HCT116 (cell line): ENCODE measurements at regions not wholly inside any gene's neighbourhood (a gene's known extent, or its start where the extent isn't known, plus 50 kb on each side); places are given as distances from the start of the nearest gene placed in this dataset.

ENCODE experiments used
- ATAC-seq: fragments of 200-7000 bp; cut with Tn5 transposase; 2 replicates; pipeline ENCODE4 v1.9.1; 2020; ENCODE audit warnings: mild to moderate bottlenecking, moderate library complexity
- BruUV-seq: library from RNA; stranded (reverse); fragments of 400-500 nt; replicated peaks from 2 replicates; lab custom pipeline; 2021; lab: Mats Ljungman, UMichigan
- CTCF ChIA-PET: fragments of 300-600 bp; sonication (Branson Sonifier 250); formaldehyde crosslinking; loops from one replicate; lab custom pipeline; 2021; ENCODE audit warnings: antibody characterized with exemption; lab: Charles Lee
- POLR2A ChIA-PET: fragments of 300-600, 350-600 bp; sonication (Branson Sonifier 250); formaldehyde crosslinking; loops from one replicate; lab custom pipeline; 2021; ENCODE audit warnings: antibody characterized with exemption; lab: Charles Lee
- RAD21 ChIA-PET, 2 experiments: fragments of 300-600 bp; sonication (Branson Sonifier 250); formaldehyde crosslinking; loops; one replicate each; lab custom pipeline; 2023; ENCODE audit warnings: low total read pairs in 2 of 2; ENCODE audit not compliant: uncharacterized antibody in 2 of 2, unreplicated experiment in 2 of 2, low non-redundant PET in 1 of 2; lab: Charles Lee
- DNase-seq: peaks from one replicate; pipeline ENCODE4 v3.0.0-alpha.2; 2010; ENCODE audit warnings: low read depth, low spot score
- H2AFZ ChIP-seq: fragments of 200-600 bp; shearing (Covaris generic), sonication (generic); 2 replicates; pipeline ENCODE4 v1.6.1; 2017; ENCODE audit warnings: low read depth, mixed run types, mixed read lengths, antibody characterized with exemption, low read length; ENCODE audit not compliant: poor library complexity, severe bottlenecking
- H3K27ac ChIP-seq: 2 replicates; pipeline ENCODE4 v1.5.1; 2012; ENCODE audit warnings: low read depth, low read length
- H3K27me3 ChIP-seq: fragments of 200-600 bp; sonication (generic); 2 replicates; pipeline ENCODE4 v1.6.1; 2016; ENCODE audit warnings: mixed run types, low read length, mixed read lengths; ENCODE audit not compliant: insufficient read depth
- H3K36me3 ChIP-seq, 2 experiments: fragments of 200-500 bp in 1 of 2; fragments of 200-600 bp in 1 of 2; sonication (Bioruptor generic) in 1 of 2; sonication (generic) in 1 of 2; 2 replicates each; pipeline versions ENCODE4 v1.5.1 to v1.6.1; 2014 to 2016; ENCODE audit warnings: low read length in 2 of 2, inconsistent platforms in 1 of 2, mixed read lengths in 1 of 2, mixed run types in 1 of 2; ENCODE audit not compliant: insufficient read depth in 2 of 2, control insufficient read depth in 1 of 2
- H3K4me1 ChIP-seq, 2 experiments: fragments of 200-600 bp in 1 of 2; sonication (generic) in 1 of 2; 2 replicates each; pipeline versions ENCODE4 v1.5.1 to v1.6.1; 2012 to 2017; ENCODE audit warnings: low read length in 2 of 2, inconsistent platforms in 1 of 2, mild to moderate bottlenecking in 1 of 2, mixed read lengths in 1 of 2, mixed run types in 1 of 2, moderate library complexity in 1 of 2; ENCODE audit not compliant: insufficient read depth in 2 of 2, control insufficient read depth in 1 of 2
- H3K4me2 ChIP-seq: fragments of 200-600 bp; sonication (generic); 2 replicates; pipeline ENCODE4 v1.6.1; 2017; ENCODE audit warnings: mixed run types, low read length, mixed read lengths
- H3K4me3 ChIP-seq, 2 experiments: fragments of 200-600 bp in 1 of 2; sonication (generic) in 1 of 2; replicated peaks in 1 of 2; 2 replicates each; pipeline ENCODE4 v1.5.1; 2011 to 2016; ENCODE audit warnings: low read length in 2 of 2, control low read depth in 1 of 2, low read depth in 1 of 2, mild to moderate bottlenecking in 1 of 2, mixed read lengths in 1 of 2, mixed run types in 1 of 2
- H3K79me2 ChIP-seq: fragments of 200-600 bp; sonication (generic); 2 replicates; pipeline ENCODE4 v1.6.1; 2017; ENCODE audit warnings: mild to moderate bottlenecking, mixed run types, low read length, moderate library complexity, mixed read lengths; ENCODE audit not compliant: insufficient read depth
- H3K9ac ChIP-seq: fragments of 200-600 bp; sonication (generic); 2 replicates; pipeline ENCODE4 v1.6.1; 2016; ENCODE audit warnings: low read length, mixed read lengths
- H3K9me2 ChIP-seq: fragments of 200-600 bp; sonication (generic), shearing (Covaris generic); 2 replicates; pipeline ENCODE4 v1.6.1; 2017; ENCODE audit warnings: mixed run types, mild to moderate bottlenecking, moderate library complexity; ENCODE audit not compliant: insufficient read depth
- H3K9me3 ChIP-seq, 2 experiments: fragments of 200-500 bp in 1 of 2; fragments of 200-600 bp in 1 of 2; sonication (Bioruptor generic) in 1 of 2; sonication (generic) in 1 of 2; 2 replicates each; pipeline ENCODE4 v1.6.1; 2014 to 2017; ENCODE audit warnings: low read length in 2 of 2, mixed read lengths in 2 of 2, inconsistent platforms in 1 of 2, low read depth in 1 of 2, mild to moderate bottlenecking in 1 of 2, mixed run types in 1 of 2, moderate library complexity in 1 of 2; ENCODE audit not compliant: control insufficient read depth in 1 of 2, insufficient read depth in 1 of 2
- H4K20me1 ChIP-seq: fragments of 200-600 bp; sonication (generic), shearing (Covaris generic); 2 replicates; pipeline ENCODE4 v1.6.1; 2017; ENCODE audit warnings: mixed run types, mild to moderate bottlenecking, moderate library complexity; ENCODE audit not compliant: insufficient read depth
- CBX3 ChIP-seq: IDR thresholded peaks from 2 replicates; pipeline ENCODE4 v1.6.1; 2012; ENCODE audit warnings: low read depth
- CEBPB ChIP-seq: IDR thresholded peaks from 2 replicates; pipeline ENCODE4 v1.6.1; 2012; ENCODE audit warnings: low read depth
- EZH2 ChIP-seq: fragments of 200-600 bp; sonication (generic); IDR thresholded peaks from 2 replicates; pipeline ENCODE4 v1.6.1; 2017; ENCODE audit warnings: antibody characterized with exemption, mixed run types
- EZH2phosphoT487 ChIP-seq: fragments of 200-600 bp; IDR thresholded peaks from 2 replicates; pipeline ENCODE4 v1.6.1; 2018; ENCODE audit warnings: antibody characterized with exemption, borderline replicate concordance
- JUND ChIP-seq: IDR thresholded peaks from 2 replicates; pipeline ENCODE4 v1.6.1; 2012
- POLR2A ChIP-seq: IDR thresholded peaks from 2 replicates; pipeline ENCODE4 v1.7.0; 2011; ENCODE audit warnings: borderline replicate concordance; ENCODE audit not compliant: insufficient read depth, insufficient read length; ENCODE audit errors: extremely low read depth
- POLR2AphosphoS5 ChIP-seq: IDR thresholded peaks from 2 replicates; pipeline ENCODE4 v1.6.1; 2011; ENCODE audit warnings: mild to moderate bottlenecking, low read depth, low read length, moderate library complexity
- RAD21 ChIP-seq: IDR thresholded peaks from 2 replicates; pipeline ENCODE4 v1.6.1; 2012; ENCODE audit warnings: low read depth, mild to moderate bottlenecking
- SRF ChIP-seq: IDR thresholded peaks from 2 replicates; pipeline ENCODE4 v1.6.1; 2012; ENCODE audit warnings: low read depth
- TCF7L2 ChIP-seq: IDR thresholded peaks from 2 replicates; pipeline ENCODE4 v1.7.0; 2011; ENCODE audit warnings: borderline replicate concordance, inconsistent platforms; ENCODE audit not compliant: insufficient read depth, insufficient read length; ENCODE audit errors: extremely low read depth
- YY1 ChIP-seq: IDR thresholded peaks from 2 replicates; pipeline ENCODE4 v1.6.1; 2011; ENCODE audit warnings: low read length, low read depth, moderate library complexity, mild to moderate bottlenecking; ENCODE audit not compliant: insufficient replicate concordance; ENCODE audit errors: extremely low read depth
- ZNF274 ChIP-seq: fragments of 200-500 bp; sonication (Bioruptor generic); IDR thresholded peaks from 2 replicates; pipeline ENCODE4 v1.6.1; 2014; ENCODE audit warnings: mild to moderate bottlenecking, low read depth, low read length, inconsistent platforms
- intact Hi-C: fragments of 100-400 bp; cut with micrococcal nuclease; formaldehyde crosslinking; loops from 2 replicates; pipeline ENCODE4 v1.10.0; 2022
- TF ChIP-seq, protein P1 (sequence below): IDR thresholded peaks from 2 replicates; pipeline ENCODE4 v1.6.1; 2011; ENCODE audit warnings: mild to moderate bottlenecking, low read length, moderate library complexity; ENCODE audit not compliant: insufficient replicate concordance; ENCODE audit errors: extremely low read depth
- TF ChIP-seq, protein P2 (sequence below): IDR thresholded peaks from 2 replicates; pipeline ENCODE4 v1.6.1; 2012
- TF ChIP-seq, protein P3 (sequence below), 3 experiments: fragments of 200-600 bp in 1 of 3; sonication (generic) in 1 of 3; IDR thresholded peaks in 2 of 3; conservative IDR thresholded peaks in 1 of 3; 2 replicates each; pipeline ENCODE4 v1.5.1; 2012 to 2017; ENCODE audit warnings: low read depth in 2 of 3, low read length in 2 of 3, antibody characterized with exemption in 1 of 3, borderline replicate concordance in 1 of 3, control low read depth in 1 of 3, mild to moderate bottlenecking in 1 of 3, mixed read lengths in 1 of 3, mixed run types in 1 of 3, moderate library complexity in 1 of 3; ENCODE audit not compliant: insufficient read depth in 1 of 3

DNA sequence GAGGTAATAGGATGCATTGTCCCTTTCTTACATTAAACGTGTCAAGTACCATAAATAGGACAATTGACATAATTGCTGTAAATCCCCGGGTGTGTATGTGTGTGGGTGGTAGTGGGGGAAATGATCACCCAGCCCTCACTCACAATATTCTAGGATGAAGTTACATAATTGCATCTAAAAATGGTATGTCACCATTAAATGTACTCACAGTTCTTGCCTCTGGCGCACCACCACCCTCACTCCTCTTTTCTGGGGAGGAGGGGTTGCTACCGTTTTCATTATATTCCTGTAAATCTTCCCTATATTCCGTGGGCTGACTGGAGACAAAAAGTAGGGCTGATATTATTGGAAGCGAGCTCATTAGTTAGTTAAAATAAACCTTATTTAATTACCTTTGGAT is 563.8 kb downstream of the TLR4 start (continued):
- TF ChIP-seq, protein P1, sequence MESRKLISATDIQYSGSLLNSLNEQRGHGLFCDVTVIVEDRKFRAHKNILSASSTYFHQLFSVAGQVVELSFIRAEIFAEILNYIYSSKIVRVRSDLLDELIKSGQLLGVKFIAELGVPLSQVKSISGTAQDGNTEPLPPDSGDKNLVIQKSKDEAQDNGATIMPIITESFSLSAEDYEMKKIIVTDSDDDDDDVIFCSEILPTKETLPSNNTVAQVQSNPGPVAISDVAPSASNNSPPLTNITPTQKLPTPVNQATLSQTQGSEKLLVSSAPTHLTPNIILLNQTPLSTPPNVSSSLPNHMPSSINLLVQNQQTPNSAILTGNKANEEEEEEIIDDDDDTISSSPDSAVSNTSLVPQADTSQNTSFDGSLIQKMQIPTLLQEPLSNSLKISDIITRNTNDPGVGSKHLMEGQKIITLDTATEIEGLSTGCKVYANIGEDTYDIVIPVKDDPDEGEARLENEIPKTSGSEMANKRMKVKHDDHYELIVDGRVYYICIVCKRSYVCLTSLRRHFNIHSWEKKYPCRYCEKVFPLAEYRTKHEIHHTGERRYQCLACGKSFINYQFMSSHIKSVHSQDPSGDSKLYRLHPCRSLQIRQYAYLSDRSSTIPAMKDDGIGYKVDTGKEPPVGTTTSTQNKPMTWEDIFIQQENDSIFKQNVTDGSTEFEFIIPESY = no peak
- no peak for TF ChIP-seq JUND

DNA sequence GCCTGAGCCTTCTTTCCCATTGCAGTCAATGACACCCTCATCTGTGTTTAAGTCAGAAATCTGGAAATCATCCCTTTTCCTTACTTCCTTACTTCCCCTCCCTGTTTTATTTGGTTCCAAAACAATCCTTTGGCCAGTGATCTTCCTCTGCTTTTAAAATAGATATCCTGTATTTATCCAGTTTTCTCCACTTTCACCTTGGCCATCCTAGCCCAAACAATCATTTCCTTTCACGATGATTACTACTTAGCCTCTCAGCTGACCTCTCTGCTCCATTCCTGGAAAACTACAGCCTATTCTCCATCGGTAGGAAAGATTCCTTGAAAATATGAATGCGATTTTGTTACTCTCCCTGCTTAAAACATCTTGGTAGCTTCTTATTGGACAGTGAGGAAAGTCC is 565.4 kb downstream of the TLR4 start:
- H3K4me1 ChIP-seq = no peaks in the 10 kb centered on the region
- peaks cover 11 to 16% of the 10 kb centered on the region in 2 experiments; a peak in 3 of 4 replicates for H3K9me3 ChIP-seq
- H3K9ac ChIP-seq = no peak overlapping the region
- H2AFZ ChIP-seq = no peak overlapping the region
- no peak overlapping the region for H3K4me3 ChIP-seq
- BruUV-seq = no TSS peak
- RAD21 ChIA-PET = no interaction called here
- H3K4me2 ChIP-seq = no peak overlapping the region
- H3K27me3 ChIP-seq = no peaks in the 10 kb centered on the region
- CTCF ChIA-PET = no interaction called here
- H3K79me2 ChIP-seq = no peaks in the 10 kb centered on the region
- POLR2A ChIA-PET = no interaction called here
- no peak for DNase-seq
- no peak overlapping the region for H3K27ac ChIP-seq
- no peaks in the 10 kb centered on the region for H3K9me2 ChIP-seq
- intact Hi-C loops = no loop called here
- no peaks in the 10 kb centered on the region for H3K36me3 ChIP-seq
- no peaks in the 10 kb centered on the region for H4K20me1 ChIP-seq
- TF ChIP-seq EZH2 (no peak), ZNF274 (no peak)
- TF ChIP-seq, protein P2, sequence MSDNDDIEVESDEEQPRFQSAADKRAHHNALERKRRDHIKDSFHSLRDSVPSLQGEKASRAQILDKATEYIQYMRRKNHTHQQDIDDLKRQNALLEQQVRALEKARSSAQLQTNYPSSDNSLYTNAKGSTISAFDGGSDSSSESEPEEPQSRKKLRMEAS = no peak
- no peak for ATAC-seq

DNA sequence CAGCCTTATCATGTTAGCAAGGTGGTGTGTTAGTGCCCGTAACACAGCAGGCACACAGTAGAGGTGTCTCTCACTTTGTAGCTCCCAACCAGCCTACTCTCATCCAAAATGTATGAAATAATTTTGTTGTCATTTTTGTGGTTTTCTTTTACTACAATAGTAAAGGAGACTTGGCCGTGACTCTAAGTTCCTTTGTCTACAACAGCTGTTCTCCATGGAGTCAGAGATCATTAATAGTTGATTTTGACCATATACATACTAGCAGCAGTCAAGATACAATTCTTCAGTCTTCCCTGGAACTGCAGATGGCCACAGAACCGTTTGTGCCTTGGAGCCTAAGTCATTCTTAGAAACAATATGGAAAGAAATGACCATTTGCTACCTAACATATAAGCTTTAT is 567.1 kb downstream of the TLR4 start:
- Histone ChIP-seq H3K27me3 (no peaks in the 10 kb centered on the region), H3K9me3 (peaks cover 15 to 16% of the 10 kb centered on the region in 2 experiments; a peak in 3 of 4 replicates), H3K9ac (no peak overlapping the region), H3K27ac (no peak overlapping the region), H3K4me1 (no peaks in the 10 kb centered on the region), H3K79me2 (no peaks in the 10 kb centered on the region), H3K4me2 (no peak overlapping the region), H3K36me3 (no peaks in the 10 kb centered on the region), H3K9me2 (no peaks in the 10 kb centered on the region), H2AFZ (no peak overlapping the region), H4K20me1 (no peaks in the 10 kb centered on the region), H3K4me3 (no peak overlapping the region)
- ChIA-PET POLR2A (no interaction called here), CTCF (no interaction called here), RAD21 (no interaction called here)
- intact Hi-C loops = no loop called here
- no TSS peak for BruUV-seq
- DNase-seq (no peak), ATAC-seq (no peak)
- TF ChIP-seq CEBPB (no peak), CBX3 (no peak), YY1 (no peak), EZH2phosphoT487 (no peak), POLR2A (no peak), SRF (no peak), POLR2AphosphoS5 (no peak), JUND (no peak), RAD21 (no peak), TCF7L2 (no peak), ZNF274 (no peak)
- TF ChIP-seq, protein P3, sequence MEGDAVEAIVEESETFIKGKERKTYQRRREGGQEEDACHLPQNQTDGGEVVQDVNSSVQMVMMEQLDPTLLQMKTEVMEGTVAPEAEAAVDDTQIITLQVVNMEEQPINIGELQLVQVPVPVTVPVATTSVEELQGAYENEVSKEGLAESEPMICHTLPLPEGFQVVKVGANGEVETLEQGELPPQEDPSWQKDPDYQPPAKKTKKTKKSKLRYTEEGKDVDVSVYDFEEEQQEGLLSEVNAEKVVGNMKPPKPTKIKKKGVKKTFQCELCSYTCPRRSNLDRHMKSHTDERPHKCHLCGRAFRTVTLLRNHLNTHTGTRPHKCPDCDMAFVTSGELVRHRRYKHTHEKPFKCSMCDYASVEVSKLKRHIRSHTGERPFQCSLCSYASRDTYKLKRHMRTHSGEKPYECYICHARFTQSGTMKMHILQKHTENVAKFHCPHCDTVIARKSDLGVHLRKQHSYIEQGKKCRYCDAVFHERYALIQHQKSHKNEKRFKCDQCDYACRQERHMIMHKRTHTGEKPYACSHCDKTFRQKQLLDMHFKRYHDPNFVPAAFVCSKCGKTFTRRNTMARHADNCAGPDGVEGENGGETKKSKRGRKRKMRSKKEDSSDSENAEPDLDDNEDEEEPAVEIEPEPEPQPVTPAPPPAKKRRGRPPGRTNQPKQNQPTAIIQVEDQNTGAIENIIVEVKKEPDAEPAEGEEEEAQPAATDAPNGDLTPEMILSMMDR (IDR thresholded peaks at IDR 0.05 in 2 of 3, conservative IDR thresholded peaks at IDR 0.05 in 1 of 3; ENCODE audit: borderline replicate concordance in 1 of 3, insufficient read depth in 1 of 3, low read depth in 2 of 3, low read length in 2 of 3) = no peak
- TF ChIP-seq, protein P2 = no peak
